ENCODE measurements at regions not wholly inside any gene's neighbourhood (a gene's known extent, or its start where the extent isn't known, plus 50 kb on each side); places are given as distances from the start of the nearest gene placed in this dataset.
"Not testable (repeated sequence)": the region's sequence is repeated elsewhere in the genome, so short reads cannot be mapped to it uniquely, and the experiment has no call there.

DNA sequence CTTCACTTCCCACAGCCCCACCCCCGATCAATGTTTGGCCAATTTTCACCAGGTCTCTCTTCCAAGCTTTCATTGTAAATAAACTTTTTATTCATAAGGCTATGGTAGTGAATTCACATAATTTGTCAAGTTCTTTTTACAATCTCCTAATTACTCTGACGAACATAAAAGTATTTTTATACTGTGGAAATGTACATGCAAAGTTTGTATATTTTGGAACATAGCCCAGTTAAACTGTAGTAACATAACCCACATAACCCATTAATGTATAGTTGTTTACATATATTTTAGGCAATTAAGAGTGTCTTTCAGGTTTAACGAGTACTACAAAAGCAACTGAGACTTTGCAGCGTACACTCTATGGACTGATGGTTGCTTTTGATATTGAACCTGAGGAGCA is 228.3 kb upstream of the ERBB4 start:
- DNase-seq, result peak; percentile 78

DNA sequence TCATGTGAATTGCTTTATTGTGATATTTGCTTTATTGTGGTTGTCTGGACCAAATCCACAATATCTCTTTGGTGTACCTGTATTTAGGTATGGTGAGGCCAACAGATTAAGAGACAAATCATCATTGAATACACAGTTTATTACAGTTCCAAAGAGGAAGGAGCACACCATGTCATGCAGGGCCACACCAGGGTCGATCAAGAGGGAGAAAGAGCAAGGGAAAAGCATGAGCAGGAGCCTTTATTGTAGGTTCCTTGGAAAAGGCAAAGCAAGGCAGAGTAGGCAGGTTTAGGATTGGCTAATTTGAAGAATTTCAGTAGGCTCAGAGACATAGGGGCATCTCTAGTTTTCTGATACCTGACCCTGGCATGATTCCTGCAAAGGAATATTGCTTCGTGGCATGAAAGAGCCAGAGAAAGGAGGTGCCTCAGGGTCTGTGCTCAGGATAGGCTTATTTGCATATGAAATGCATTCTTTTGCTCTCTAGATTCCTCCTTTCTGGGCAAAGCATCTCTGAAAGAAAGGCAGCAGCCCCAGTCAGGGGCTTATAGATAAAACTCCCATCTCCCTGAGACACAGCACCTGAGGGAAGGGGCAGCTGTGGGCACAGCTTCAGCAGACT is 214.2 kb upstream of the ERBB4 start:
- DNase-seq, result no peak

GRCh38 chr2:212745359-212745758 is 206.8 kb upstream of the ERBB4 start:
- DNase-seq, result no peak

GRCh38 chr2:212737392-212738172 is 199.0 kb upstream of the ERBB4 start:
- no peak for DNase-seq

DNA sequence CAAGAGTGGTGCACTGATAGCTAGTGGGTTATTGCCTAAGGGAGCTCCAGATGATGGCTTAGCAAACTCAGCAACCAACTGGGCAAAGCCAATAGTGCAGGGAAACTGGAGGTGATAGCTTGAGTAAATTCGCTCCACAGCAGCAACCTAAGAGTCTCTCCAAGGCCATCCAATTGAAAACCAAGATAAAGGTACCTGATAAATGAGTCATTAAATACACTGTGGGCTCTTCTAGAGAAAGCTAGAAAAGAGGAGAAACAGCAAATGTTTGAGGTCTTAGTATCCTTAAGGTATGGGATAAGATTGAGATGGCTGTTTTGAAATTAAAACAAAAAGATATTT is 197.8 kb upstream of the ERBB4 start:
- no peak for DNase-seq

DNA sequence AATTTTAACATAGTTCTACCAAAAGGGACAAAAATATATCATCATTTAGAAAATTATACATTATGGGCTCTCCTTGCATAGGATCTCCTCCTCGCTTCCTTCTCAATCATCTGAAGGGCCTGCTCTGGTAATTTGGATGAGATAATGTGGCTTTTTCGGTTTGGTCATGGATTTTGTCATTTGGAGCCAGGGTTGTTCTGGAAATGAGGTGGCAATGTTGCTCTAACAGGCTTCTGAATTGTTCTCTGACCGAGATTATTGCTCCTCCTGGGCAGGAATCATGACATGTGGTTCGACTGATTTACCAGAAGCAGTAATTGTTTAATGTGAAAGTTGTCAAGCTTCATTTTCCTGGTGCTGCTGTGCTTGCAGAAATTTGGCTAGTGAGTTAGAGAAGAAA is 194.7 kb upstream of the ERBB4 start:
- DNase-seq, result no peak

- no peak for DNase-seq
These were observed 194.3 kb upstream of the ERBB4 start for GRCh38 chr2:212732860-212733259.

DNA sequence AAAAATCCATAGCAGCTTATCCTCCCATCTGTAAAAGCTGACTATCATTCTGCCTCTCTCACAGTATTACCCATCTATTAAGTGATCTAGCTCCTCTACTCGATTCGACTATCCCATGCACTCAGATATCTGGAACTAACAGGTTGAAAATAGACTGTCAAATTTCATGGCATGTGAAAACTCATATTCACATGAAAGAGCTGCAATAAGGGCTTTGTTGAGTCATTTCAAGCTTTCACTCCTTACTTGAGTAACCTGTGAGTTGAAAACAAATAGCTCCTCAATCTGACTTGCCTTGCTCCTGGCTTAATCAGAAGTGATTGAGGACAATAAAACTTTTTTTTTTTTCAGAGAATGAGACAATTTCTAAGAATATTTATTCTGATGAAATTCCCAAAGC is 192.4 kb upstream of the ERBB4 start:
- no peak for DNase-seq

DNA sequence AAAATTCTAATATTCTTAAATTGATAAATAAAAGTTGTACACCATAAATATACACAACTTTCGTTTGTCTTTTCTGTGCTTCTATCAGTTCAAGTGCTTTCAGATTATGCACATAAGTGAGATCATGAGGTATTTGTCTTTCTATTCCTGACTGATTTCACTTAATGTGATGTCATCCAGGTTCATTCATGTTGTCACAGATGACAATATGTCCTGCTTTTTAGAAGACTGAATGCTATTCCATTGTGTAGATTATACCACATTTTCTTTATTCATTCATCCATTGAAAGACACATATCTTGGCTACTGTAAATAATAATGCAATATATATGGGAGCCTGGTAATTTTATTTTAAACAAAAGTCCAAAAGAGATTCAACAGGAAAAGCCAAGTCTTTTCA is 190.1 kb upstream of the ERBB4 start:
- no peak for DNase-seq

DNA sequence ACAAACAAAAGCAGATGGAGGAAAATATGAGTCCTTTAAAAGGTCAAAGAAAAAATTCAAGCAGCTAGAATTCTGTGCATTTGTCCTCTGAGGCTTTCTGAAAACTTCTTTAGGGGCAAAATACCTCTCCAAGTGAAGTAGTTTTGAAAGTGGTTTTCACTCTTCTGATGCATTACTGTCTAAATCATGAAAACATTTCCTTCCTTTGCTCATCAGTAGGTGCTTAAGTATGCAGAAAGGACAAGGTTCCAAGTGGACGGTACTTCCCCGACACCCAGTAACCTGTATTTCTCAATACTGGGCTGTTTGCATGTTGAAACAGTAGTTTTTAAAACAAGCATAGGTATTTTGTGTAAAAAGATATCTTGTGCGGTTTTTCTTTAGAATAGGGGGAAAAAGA is 189.1 kb upstream of the ERBB4 start:
- DNase-seq, result no peak

GRCh38 chr2:212726403-212726802 is 187.8 kb upstream of the ERBB4 start:
- no peak for DNase-seq

GRCh38 chr2:212725180-212725579 is 186.6 kb upstream of the ERBB4 start:
- no peak for DNase-seq

DNA sequence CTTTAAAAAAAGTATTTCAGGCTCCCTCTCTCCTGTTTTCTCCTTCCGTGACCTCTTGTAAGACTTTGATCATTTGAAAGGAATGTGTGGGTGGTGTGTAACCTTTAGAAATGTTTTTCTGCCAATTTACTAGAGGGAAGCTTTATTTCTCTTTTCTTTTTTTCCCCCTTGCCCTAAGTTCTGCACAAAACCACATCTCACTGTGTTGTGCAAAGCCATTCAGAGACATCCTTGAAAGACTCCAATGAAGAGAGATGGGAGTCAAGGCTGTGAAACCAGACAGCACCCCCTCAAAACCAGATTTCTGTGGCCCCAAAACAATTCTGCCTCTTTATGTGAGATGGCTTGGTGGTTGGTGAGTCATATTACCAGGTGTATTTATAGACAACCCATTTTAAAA is 184.6 kb upstream of the ERBB4 start:
- DNase-seq, result no peak

DNA sequence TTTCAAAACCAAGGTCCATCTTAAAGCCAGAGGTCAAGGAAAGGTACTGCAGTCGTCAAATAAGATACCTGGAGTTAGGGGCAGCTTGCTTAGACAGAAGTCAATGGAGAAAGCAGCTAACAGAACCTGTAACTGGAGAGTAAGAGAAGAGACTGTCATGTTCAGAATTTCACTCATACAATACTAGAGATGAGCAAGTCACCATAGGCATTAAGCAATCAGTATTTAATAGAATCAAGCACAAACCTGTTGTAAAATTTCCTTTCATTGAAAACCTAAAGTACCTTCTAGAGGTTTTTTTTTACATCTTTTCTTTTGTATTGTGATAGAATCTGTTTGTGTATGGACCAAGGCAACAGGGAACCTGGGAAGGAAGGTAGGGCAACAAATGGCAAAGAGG is 183.4 kb upstream of the ERBB4 start:
- DNase-seq, result no peak

GRCh38 chr2:212721026-212721451 is 182.4 kb upstream of the ERBB4 start:
- DNase-seq, result no peak

DNA sequence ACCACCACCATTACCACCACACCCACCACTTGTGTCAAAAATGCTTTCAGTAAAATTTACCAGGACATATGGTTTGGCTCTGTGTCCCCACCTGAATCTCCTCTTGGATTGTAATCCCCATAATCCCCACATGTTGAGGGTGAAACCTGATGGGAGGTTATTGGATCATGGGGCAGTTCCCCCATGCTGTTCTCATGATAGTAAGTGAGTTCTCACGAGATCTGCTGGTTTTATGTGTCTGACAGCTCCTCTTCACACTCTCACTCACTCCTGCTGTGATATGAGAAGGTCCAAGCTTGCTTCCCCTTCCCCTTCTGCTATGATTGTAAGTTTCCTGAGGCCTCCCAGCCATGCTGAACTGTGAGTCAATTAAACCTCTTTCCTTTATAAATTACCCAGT is 176.8 kb upstream of the ERBB4 start:
- not testable (repeated sequence) for DNase-seq

GRCh38 chr2:212713681-212714080 is 175.1 kb upstream of the ERBB4 start:
- DNase-seq, result no peak

DNA sequence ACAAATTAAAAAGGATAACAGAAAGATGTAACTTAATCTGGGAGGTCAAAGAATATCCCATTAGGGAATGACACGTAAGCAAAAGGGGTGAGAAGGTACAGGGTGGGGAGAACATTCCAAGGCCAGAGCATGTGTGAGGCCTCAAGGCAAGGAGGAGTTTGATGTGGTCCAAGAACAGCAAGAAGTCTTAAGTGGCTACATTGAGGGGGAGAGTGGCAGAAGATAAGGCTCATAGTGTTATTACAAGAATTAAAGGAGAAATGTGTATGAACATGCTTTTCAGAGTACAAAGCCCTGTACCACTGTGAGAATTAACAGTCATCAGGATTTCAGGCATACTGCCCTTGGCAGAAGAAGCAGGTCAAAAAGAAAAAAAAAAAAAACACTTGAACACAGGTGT is 174.4 kb upstream of the ERBB4 start:
- DNase-seq, result no peak

GRCh38 chr2:212712466-212712865 is 173.9 kb upstream of the ERBB4 start:
- no peak for DNase-seq

GRCh38 chr2:212711856-212712255 is 173.3 kb upstream of the ERBB4 start:
- DNase-seq, result no peak

- DNase-seq, result no peak
These were observed 170.7 kb upstream of the ERBB4 start for GRCh38 chr2:212709280-212709679.

GRCh38 chr2:212708355-212708754 is 169.8 kb upstream of the ERBB4 start:
- DNase-seq, result no peak

- no peak for DNase-seq
These were observed 156.8 kb upstream of the ERBB4 start for GRCh38 chr2:212695426-212695825.

DNA sequence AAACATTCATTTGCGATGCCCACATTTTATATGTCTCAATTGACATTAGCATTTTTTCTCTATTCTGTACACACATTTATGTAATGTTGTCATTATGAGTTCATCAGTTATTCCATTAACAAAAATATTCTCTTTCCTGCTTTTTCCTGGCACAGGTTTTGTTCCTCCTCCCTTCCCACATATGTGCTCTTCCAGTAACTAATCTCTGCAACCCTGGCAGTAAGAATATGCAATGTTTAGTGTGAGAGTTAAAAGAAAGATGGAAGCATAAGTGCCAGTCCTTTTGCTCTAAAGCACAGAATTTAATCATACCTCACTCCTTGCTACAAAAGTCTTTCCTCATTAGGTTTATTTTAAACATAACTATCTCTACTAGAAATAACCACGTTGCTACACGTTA is 155.8 kb upstream of the ERBB4 start:
- DNase-seq, result no peak

DNA sequence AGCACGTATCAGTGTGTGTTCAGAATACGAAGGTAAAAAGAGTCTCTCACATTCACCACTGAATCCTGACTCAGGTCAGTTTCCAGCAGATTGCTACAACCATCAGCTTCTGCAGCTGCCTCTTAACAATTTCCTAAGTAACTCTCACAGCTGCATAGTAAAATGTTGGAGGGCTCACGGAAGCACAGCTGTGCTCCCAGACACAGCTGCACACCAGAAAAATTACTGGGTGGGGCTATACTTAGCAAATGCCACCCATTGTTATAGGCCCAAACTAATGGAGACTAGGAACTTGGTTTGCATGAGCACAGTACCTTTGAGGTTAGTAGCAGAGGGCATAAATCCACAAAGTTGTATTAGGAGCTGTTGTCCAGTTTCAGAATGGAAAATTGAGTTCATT is 153.9 kb upstream of the ERBB4 start:
- DNase-seq, result no peak
